SHP77 treated with DMSO at 0.1 percent for 48 hours (cell line): ENCODE measurements at regions not wholly inside any gene's neighbourhood (a gene's known extent, or its start where the extent isn't known, plus 50 kb on each side); places are given as distances from the start of the nearest gene placed in this dataset.

ENCODE experiments used
- DNase-seq: peaks from one replicate; lab custom pipeline; 2025; lab: John Stamatoyannopoulos, UW

DNA sequence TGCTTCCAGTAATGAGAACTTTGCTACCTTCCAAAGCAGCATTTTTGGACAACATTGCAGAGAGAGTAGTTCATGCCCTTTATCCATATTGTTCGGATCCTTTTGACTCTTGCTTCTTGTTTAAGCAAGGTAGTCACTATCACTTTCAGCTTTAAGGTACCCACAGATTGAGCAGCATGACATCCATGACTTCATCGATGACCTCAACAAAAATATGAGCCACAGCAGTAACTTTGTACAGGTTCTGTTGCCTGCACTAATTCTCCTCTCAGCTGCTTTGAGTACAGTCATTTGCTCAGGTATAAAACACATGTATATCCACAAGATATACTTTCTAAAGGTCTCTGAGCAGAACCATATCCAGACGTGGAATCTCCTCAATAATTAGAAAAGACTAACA lies 546.3 kb downstream of the SOX6 start:
- DNase-seq, result no peak

DNA sequence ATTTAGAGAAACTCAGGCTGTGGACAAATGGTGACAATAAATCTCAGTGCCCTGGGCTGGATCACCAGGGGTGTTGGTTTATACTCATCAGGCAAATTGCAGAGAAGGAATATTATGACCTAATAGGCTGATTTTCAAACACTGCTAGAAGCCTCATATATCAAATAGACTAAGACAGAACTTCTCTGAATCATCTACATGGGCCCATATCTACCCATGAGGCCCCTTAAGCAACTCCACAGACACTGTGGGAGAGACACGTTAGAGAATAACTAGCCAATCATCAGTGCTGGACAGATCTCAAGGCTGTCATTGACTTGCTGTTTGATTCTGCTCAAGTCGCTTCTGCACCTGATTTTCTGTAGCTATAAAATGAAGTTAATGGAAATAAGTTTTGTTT lies 545.8 kb downstream of the SOX6 start:
- DNase-seq, result no peak

DNA sequence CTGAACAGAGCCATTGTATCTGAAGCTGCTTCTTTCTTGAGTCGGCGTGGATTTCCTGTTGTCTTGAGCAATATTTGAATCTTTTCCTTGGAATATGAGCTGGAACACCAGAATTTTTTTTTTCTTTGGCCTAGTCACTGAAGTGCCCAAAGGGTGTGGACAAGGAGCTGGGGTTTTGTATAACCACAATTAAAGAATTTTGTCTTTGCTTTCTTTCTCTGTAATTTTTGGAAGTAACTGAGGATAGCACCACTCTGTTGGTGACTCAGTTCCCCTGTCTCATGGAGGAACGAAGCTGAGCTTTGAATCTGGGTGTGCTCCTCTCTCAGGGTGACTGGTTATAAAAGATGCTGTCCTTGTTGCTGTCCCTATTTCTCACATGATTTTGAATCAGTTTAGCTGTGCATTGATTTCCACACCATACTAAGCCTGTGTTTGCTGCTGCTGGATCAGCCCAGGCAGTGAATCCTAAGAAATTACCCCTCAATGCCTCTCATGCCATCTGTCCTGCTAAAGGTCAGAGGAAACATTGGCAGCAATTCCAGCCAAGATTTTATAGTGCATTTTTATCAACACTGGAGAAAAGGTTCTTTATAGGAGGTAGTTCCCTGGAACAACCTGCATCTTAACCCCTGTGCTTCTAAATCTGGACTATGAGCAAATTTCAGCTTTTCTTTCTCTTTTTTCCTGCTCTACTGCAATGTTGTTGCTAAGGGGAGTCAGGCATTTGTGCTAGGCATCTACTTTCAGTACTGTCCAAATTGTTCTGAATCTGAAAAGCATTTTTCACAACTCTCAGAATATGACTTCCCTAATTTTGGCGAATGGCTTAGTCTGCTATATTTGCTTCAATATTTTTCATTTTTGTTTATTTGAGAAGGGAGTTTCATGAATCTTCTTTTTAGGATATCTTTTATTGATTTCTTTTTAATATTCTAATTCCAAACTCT lies 540.8 kb downstream of the SOX6 start:
- DNase-seq, result no peak

DNA sequence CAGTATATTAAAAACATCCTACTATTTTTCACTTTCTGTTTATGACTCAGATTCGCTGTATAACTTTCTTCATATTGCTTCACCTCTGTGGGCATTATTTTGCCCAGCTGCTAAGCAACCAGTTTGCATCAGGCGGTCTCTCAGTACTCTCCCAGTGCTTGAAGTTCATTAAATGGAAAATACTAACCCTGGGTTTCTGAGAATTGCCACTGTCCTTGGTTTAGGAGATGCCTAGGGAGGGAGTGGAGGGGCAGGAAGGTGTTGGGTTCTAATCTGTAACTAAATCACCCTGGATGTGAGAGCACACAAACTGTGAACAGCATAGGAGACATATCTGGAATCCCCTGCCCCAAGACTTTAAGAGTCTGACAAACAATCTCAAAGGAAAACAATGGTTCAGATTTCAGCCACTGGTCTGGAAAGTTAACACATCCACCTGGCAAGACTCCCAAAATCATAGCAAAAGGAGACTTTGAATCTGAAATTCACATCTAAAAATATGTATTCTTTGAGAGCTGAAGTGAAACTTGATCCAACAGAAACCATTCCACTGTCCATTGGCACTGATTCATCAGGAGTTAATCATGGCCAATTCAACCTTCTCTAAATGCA lies 540.0 kb downstream of the SOX6 start:
- no peak for DNase-seq

DNA sequence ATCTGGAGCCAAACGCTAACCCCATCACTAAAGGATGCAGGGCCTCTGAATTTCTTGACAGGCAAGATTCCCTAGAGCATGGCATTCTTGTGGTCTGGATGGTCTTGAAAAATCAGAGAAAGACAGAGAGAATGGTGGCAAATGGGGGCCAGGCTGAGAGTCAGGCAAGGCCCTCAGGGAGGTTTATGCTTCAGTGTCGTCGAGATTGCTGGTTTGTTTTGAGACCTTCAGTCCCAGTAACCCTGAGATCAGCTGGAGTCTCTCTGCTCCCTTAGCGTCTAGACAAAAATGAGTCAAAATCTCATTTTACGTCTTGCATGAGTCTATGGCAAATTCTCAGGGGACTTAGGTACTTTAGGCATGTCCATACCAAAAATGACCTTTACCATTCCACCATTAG lies 539.3 kb downstream of the SOX6 start:
- DNase-seq, result no peak

DNA sequence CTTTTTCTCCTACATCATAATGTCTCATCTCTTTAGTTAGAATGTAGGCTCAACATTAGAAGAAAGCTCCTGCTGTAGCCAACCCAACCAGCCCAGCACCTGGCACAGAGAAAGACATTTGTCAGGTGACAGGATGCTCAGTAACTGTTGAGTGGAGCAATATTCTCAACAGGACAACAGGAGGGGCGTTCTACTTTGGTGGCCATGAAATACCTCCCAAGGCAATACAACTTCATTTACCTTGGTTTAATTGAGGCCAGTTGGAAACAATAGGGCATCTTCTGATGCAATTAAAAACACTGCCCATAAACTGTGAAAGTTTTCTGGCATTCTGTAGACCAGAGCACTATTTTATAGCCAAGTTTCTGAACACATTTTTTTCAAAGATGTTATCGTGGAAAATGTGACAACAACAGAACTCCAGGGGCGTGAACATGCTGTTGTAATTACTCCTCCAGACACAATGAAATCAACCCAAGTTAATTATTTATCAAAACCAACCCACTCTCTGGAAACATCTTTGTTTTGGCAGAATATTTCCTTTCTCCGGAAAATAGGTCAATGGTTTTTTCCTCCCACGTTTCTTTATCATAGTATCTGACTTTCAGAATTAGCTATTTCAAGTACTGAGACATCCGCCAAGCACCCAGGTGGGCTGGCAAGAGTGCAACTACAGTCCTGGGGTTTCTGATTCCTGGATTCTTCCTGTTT lies 538.1 kb downstream of the SOX6 start:
- DNase-seq, result no peak

DNA sequence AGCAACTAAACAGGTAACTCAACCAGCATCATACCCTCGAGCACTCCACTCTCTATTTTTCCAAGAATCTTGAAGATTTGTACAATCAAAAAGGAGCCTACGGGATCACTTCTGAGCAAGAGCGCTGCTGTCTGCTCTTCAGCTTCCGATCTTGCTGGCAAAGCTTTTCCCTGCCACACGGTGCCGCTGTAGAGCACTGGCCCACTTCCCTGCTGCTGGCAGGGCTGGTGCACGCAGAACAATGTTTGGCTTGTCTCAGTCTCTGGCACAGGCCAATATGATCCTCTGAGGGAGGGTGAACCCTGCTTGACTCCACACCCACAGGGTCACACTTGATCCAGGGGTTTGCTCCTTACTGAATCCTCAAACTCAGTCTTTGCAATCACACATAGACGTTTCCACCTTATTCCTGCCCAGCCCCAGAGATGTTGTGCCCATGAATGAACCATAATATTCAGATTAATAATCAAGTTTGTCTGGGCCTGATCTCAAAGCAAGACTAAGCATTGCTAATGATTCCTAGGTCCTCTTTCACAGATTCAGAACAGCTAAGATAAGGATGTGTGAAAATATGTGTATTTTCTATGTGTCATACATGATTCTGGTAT lies 536.6 kb downstream of the SOX6 start:
- no peak for DNase-seq

DNA sequence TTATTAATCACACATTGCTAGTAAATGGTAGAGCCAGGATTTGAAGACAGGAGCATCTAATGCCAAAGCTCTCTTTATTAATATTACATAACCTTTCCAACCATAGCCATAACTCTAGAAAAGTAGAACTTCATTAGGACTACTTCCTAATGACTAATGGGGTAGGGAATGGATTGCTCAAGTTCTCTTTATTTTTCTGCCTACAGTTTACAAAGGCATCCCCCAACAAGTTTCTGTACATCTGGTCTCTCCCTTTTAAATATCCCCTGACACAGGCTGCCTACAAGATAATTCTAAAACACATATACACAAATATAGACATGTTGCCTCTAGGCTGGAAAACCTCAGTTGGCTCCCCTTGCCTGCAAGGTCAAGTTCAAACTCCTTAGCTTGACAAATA lies 534.9 kb downstream of the SOX6 start:
- no peak for DNase-seq

DNA sequence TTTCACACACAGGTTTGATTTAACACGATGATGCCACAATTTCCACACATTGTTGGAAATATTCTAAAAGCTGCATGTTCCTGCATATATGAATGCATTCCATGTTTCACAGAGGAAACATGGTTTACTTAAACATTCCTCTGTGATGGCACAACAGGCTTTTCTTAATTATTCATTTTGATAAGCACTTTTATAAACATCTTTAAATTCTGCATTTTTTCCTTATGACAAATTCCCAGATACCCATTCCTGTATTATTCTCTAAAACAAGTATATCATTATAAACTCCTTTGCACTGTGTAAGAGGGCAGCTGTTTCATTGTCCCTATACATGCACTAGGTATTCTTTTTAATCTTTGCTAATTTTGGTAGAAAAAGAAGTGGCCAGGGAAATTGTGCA lies 532.3 kb downstream of the SOX6 start:
- DNase-seq, result no peak

DNA sequence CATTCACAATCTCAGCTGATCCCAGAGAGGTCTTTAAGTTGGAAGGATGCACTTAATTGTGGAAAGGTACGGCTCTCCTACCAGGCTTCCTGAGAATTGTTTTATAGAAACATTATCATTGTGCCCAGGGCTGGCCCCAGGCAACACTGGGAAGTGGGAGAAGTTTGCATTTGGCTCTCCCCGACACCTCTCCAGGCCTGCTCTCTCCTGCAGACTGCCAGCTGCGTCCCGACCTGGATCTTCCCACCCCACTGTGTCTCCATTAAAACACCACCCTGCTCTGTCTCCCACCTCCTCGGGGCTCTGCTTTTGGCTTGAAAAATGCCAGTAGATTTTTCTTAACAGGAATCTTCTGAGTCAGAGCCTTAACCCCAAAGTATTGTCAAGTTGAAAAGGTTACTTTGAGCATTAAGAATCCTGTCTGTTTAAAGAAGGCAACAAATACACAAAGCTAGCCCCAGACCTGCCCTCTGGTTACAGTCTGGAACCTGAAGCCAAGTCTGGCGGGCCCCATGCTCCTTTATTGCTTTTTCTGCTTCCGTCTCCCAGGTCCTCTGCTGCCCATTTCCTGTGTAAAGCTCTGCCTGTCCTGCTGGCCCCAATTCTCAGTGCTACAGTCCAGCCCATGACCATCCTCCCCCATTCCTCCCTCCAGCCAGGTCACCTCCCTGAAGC lies 530.2 kb downstream of the SOX6 start:
- no peak for DNase-seq

DNA sequence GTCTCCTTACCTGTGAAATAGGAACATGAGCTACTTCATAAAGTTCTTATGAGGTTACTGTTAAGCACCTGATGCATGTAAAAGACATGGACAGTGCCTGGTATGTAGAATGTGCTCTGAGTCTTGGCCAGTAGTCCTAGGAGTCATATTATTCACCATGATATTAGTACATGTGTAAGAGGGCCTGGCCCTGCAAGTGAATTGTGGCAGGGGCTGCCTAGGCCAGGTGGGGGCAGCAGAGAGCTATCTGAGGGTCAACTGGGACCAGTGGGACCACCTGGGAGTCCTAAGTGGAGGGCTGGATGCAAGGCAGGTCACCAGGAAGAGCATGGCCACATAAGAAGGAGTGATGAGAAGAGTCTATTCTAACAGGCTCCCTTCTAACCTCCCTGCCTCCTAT lies 529.5 kb downstream of the SOX6 start:
- DNase-seq, result no peak

DNA sequence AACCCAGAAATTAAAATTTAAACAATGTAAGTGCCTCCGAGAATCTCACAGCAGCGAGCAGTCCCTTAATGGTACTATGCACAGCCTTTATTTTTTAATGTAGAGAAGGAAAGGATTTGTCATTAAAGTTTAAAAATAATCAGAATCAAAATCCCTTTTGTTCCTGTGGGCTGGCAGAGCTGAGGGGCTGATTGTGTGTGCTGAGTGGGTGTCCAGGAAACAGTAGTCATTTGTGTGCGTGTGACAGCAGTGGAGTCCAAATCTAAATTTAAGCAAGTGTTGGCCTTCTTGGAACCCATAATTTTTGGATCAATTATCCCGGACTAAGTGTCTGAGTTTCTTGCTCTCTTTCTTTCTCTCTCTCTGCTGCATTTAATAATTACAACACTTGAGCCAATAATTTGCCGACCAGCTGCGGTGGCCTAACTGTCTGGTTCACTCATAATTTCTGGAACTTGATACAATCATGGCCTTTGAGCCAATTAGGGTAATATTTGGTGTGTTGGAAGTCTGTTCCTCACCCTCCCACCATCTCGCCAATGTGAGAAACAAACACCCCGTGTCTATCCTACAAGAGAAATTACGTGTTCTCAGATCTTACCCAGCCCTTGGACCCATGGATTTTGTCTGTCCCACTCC lies 528.0 kb downstream of the SOX6 start:
- DNase-seq, result no peak

DNA sequence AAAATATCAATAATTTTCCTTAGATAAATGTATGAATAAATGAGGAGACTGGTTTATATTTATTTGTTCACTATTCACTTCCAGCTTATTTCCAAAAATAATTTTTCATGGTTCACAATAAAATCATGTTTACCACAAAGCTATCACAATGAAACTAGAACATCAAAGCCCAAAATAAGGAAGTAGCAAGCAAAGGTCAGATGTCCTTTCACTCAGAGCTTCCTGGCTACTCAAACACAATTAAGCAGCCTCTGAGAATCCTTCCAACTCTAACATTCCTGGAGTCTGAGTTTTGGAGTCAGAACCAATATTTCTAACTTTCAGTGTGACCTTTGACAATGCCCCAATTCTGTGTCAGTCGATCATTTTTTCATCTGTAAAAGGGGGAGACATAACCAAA lies 527.0 kb downstream of the SOX6 start:
- DNase-seq, result no peak

DNA sequence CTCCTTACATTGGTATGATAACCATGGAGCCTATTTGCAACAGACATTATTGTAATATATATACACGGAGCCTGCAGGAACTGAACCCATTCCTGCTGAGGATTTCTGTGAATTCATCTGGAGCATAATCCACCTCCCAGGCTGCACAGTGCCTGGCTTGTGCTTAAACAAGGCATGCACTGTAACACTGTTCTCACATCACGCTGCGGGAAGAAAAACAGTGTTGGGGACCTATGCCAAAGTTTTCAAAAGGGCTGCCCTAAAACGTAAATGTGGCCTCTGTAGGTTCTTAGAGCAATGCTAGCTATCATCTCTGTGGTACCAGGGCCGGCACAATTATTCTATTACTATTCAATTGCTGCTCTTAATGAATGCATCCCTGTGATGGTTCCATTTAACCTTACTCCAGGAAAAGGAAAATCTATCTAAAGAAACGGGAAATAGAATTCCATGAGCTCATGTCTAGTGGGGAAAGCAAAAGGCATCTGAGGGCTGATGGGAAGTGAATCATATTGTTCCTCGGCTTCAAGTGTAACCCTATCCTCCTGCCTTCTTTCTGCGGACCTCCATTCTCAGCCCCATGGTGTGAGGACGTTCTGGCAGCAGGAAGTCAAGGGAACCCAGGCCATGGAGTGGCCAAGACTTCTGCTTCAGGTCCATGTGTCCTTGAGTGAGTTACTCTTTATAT lies 525.5 kb downstream of the SOX6 start:
- DNase-seq, result no peak

DNA sequence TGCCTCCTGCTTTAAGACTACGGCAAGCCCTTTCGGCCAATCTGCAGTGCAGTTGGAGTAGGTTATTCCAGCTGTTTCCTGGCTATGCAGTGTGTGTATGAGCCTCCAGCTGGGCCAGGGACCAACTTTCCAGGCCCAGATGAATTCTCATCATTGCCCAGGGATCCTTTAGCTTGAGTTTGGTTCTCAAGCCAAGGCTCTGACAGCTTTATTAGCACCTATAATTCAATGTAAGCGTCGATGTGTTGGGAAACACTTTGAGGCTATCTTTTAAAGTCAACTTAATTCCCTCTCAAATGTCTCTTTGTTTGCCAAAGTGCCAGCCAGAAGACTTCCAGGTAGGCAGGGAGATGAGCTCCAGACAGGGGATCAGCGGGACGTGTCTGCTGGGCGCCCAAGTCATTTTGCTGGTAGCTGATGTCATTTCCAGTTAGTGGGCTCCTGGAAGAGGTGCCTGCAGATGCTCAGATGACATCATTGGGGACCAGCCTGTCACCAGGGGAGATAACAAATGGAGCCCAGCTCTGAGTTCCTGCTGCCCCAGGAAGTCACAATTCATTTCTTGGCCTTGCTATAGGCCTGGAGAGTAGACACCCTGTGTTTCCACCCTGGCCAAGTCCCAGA lies 520.4 kb downstream of the SOX6 start:
- peak; percentile 75 for DNase-seq

DNA sequence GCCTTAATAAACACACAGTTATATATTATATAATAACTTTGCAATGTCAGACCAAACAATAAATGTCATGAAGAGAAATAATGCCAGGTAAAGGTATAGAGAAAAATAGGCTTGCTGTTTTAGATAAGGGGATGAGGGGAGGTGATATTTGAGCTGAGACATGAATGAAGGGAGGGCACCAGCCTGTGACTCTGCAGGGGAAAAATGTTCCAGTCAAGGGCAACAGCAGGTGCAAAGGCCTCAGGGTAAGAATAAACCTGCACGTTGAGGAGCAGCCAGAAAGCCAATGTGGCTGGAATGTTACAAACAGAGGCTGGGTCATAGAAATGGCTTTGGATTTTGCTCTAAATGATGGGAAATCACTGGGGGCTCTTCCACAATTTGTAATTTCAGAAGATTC lies 519.6 kb downstream of the SOX6 start:
- no peak for DNase-seq

DNA sequence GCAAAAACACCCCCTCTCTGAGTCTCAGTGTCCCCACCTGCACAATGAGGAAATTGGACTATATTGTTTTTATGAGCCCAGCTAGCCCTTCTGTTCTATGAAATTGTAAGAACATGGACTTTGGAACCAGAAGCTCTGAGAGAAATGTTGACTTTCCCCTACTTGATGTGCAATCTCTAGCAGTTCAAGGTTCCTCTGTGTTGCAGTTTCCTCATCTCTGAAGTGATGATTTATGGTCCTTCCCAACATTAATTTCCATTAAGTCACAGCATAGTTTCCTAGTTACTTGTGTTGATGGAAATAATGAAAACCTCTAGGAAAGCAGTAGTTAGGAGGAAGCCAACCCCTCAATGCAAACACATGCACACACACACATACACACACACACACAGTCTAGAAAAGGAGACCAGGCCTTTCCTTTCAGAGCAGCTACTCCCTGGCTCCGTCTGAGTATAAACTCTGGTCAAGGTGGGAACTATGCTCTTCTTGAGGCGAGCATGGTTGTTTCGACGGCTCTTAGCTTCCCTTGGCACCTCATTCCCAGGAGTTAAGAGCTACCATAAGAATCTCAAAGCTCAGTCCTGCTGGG lies 518.4 kb downstream of the SOX6 start:
- DNase-seq, result no peak

DNA sequence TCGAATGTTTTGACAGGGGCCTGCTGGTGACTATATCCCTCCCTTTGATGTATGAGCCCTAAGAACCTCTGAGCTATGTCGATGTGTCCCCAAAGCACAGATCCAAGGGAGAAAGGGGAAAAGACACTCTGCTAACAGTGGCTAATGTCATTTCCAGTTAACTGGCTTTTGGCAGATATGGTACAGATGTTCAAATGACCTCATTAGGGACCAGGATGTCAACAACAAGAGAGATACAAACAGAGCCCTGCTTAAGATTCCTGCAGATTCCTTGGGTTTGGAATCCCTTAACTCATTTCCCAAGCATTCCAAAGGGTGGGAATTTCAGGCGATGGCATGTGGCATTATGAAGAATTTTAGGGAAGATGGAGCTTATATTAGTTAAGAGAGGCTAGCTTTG lies 517.3 kb downstream of the SOX6 start:
- DNase-seq, result no peak

DNA sequence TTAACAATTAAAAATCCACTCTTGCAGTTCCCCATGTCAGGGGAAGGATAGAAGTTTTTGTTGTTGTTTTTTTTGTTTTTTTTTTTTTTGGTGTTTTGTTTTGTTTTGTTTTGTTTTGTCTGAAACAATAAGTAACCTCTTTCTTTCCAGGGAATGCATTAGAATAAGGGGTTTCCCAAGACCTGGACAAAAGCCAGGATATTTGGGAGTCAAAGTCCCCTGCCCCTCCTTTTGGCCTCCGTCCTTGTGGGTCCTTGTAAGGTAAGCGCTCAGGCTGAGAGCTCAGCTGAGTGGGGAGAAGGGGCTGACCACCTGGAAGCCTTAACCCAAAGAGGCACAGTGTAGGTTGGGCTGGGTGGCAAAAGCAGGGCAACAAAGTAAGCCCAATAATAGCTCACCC lies 515.4 kb downstream of the SOX6 start:
- DNase-seq, result no peak
